ENCODE measurements at regions not wholly inside any gene's neighbourhood (a gene's known extent, or its start where the extent isn't known, plus 50 kb on each side); places are given as distances from the start of the nearest gene placed in this dataset.

DNA sequence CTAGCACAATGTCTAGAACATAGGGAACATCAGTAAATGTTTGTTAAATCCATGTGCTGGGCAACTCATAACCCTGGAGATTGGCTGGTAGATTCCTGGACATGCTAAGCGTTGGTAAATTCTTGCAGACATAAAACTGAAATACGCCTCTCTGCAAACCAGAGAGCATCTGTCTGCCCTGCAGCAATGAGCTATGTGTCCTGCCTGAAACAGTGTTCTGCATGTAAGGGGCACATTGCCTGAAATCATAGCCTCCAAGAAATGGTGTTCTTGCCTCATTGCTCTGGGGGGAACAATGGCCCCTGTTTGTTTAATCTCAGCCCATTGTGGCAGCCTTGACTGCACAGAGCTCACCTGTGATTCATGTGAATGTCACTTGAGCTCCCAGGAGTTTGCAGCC, 113.5 kb upstream of the CCL2 start:
- H3K36me3 ChIP-seq = no peaks in the 10 kb centered on the region
- H3K27ac ChIP-seq = no peak overlapping the region
- no peaks in the 10 kb centered on the region for H3K9me3 ChIP-seq
- no peaks in the 10 kb centered on the region for H3K27me3 ChIP-seq
- no peak overlapping the region for H3K4me3 ChIP-seq
- DNase-seq (ENCODE audit: low spot score) = no peak
- no peaks in the 10 kb centered on the region for H3K4me1 ChIP-seq
- TF ChIP-seq, protein P1, sequence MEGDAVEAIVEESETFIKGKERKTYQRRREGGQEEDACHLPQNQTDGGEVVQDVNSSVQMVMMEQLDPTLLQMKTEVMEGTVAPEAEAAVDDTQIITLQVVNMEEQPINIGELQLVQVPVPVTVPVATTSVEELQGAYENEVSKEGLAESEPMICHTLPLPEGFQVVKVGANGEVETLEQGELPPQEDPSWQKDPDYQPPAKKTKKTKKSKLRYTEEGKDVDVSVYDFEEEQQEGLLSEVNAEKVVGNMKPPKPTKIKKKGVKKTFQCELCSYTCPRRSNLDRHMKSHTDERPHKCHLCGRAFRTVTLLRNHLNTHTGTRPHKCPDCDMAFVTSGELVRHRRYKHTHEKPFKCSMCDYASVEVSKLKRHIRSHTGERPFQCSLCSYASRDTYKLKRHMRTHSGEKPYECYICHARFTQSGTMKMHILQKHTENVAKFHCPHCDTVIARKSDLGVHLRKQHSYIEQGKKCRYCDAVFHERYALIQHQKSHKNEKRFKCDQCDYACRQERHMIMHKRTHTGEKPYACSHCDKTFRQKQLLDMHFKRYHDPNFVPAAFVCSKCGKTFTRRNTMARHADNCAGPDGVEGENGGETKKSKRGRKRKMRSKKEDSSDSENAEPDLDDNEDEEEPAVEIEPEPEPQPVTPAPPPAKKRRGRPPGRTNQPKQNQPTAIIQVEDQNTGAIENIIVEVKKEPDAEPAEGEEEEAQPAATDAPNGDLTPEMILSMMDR (IDR thresholded peaks at IDR 0.05) = no peak

DNA sequence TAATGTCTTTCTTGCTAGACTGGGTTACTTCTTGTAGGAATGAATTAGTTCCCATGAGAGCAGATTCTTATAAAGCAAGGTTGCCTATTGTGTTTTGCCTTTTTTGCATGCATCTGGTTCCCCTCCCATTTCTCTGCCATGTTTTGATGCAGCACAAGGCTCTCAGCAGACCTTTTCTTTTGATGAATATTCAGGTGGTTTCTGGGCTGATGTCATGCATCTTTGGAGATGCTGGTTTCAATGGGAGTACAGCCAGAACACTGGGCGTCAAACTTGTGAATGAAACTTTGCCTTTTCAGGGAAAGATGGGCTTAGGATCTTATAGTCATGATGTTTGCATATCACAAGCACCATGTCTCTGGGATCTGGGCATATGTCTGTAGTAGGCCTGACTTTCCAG, 111.7 kb upstream of the CCL2 start:
- no peak overlapping the region for H3K4me3 ChIP-seq
- no peak for DNase-seq (ENCODE audit: low spot score)
- no peak overlapping the region for H3K27ac ChIP-seq
- TF ChIP-seq, protein P1 (IDR thresholded peaks at IDR 0.05) = no peak
- H3K9me3 ChIP-seq = no peaks in the 10 kb centered on the region
- H3K4me1 ChIP-seq = no peaks in the 10 kb centered on the region
- no peaks in the 10 kb centered on the region for H3K36me3 ChIP-seq
- H3K27me3 ChIP-seq = no peaks in the 10 kb centered on the region

DNA sequence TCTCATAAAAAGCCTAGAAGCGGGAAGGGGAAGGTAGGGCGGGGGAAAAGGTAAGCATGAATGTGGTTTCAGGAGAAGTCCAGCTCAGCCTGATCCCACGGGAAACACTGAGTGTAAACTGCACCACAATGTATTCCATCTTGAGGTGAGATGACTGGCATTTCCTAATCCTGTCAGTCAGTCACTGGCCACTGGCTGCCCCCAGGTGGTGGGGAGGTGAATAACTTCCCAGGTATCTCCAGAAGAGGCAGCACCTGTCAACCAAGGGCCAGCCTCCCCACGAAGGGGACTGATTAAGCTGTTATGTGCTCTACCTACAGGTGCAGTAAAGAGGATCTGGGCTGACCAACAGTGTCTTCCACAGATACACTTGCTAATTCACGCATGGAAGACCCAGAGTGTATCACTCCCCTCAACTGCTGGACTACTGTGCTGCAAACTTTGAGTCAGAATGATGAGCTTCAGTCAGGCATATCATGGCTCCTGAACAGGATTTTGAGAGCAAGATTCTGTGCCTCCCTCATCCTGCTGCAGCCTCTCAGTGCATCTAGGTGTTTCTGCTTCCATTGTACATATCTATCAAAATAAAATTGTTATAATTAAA, 108.5 kb upstream of the CCL2 start:
- Histone ChIP-seq H3K27me3 (no peaks in the 10 kb centered on the region), H3K9me3 (no peaks in the 10 kb centered on the region), H3K36me3 (no peaks in the 10 kb centered on the region), H3K4me3 (no peak overlapping the region), H3K27ac (no peak overlapping the region), H3K4me1 (no peaks in the 10 kb centered on the region)
- DNase-seq (ENCODE audit: low spot score) = no peak
- TF ChIP-seq, protein P1 (IDR thresholded peaks at IDR 0.05) = peak in 1 of 2 donors; percentile 68

DNA sequence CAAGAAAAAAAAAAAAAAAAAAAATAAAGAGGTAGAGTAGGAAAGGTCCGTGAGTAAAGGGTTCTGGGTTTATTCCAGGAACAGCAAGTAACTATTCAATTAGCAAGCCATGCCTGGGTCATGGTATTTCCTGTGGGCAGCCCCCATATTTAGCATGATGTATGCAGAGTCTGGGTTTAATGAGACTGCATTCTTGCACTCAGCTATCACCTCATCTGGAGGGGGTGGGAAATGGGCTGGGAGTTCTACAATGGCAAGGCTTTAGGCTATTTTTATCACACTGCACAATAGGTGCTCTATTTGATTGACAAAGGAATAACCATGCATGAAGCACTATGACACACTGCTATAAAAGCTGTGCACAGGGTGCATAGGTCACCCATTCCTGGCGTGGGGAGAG, 104.0 kb upstream of the CCL2 start:
- Histone ChIP-seq H3K27ac (no peak overlapping the region), H3K9me3 (no peaks in the 10 kb centered on the region), H3K4me1 (no peaks in the 10 kb centered on the region), H3K36me3 (no peaks in the 10 kb centered on the region), H3K27me3 (peaks cover 0 to 11% of the 10 kb centered on the region in 2 donors), H3K4me3 (no peak overlapping the region)
- TF ChIP-seq, protein P1 (IDR thresholded peaks at IDR 0.05) = no peak
- no peak for DNase-seq (ENCODE audit: low spot score)

DNA sequence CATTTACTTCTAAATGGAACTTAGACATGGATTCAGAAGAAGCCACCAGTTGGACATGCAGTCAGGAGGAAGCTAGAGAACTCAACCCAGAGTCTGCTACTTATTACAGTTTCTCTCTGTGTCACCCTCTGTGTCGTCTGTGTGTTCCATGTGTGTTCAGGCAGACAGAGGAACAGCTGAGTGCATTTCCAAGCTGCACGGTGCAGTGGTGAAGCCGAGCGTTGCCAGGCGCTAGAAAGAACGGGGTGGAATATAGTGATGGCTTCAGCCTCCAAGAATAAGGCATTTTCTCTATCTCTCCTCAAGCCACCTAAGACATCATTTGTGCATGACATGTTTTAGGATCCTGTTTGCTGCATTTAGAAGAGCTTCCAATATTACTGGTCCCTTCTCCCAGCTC, 101.1 kb upstream of the CCL2 start:
- DNase-seq (ENCODE audit: low spot score) = no peak
- Histone ChIP-seq H3K27me3 (peaks cover 0 to 14% of the 10 kb centered on the region in 2 donors), H3K36me3 (no peaks in the 10 kb centered on the region), H3K4me3 (no peak overlapping the region), H3K9me3 (peaks cover 0 to 8% of the 10 kb centered on the region in 2 donors), H3K27ac (no peak overlapping the region), H3K4me1 (peaks cover 0 to 9% of the 10 kb centered on the region in 2 donors)
- TF ChIP-seq, protein P1 (IDR thresholded peaks at IDR 0.05) = no peak
